SU-DHL-6 (cell line): ENCODE measurements at regions not wholly inside any gene's neighbourhood (a gene's known extent, or its start where the extent isn't known, plus 50 kb on each side); places are given as distances from the start of the nearest gene placed in this dataset.

ENCODE experiments used
- CTCF ChIP-seq: fragments of 200-600 bp; sonication (generic); IDR thresholded peaks from one replicate; pipeline ENCODE4 v1.5.1; 2017; ENCODE audit warnings: antibody characterized with exemption, mild to moderate bottlenecking, low read length, moderate library complexity; ENCODE audit not compliant: insufficient read depth, poor library complexity, severe bottlenecking
- EZH2phosphoT487 ChIP-seq: fragments of 200-600 bp; sonication (generic), shearing (Covaris generic); conservative IDR thresholded peaks from 2 replicates; pipeline ENCODE4 v1.6.1; 2018; ENCODE audit warnings: mild to moderate bottlenecking, antibody characterized with exemption, low read length, moderate library complexity, mixed read lengths

- TF ChIP-seq CTCF (no peak), EZH2phosphoT487 (no peak)
Observed at GRCh38 chr11:37967635-37968034, 1369.6 kb upstream of the RAG2 start.
